Ascending aorta (tissue), 2 donors: ENCODE measurements at regions not wholly inside any gene's neighbourhood (a gene's known extent, or its start where the extent isn't known, plus 50 kb on each side); places are given as distances from the start of the nearest gene placed in this dataset.

ENCODE experiments used
- DNase-seq, 2 donors: peaks; one replicate each; pipeline ENCODE4 v3.0.0-alpha.2; 2019; ENCODE audit warnings: low spot score in 2 of 2
- H3K27ac ChIP-seq, 2 donors: fragments of 200-600 bp; sonication (generic); one replicate each; pipeline ENCODE4 v1.5.1; 2016 to 2017; ENCODE audit warnings: mild to moderate bottlenecking in 1 of 2
- H3K27me3 ChIP-seq: fragments of 200-600 bp; sonication (generic); one replicate; pipeline ENCODE4 v1.5.1; 2017
- H3K36me3 ChIP-seq, 2 donors: fragments of 200-600 bp; sonication (generic); one replicate each; pipeline ENCODE4 v1.5.1; 2016
- H3K4me1 ChIP-seq, 2 donors: fragments of 200-600 bp; sonication (generic); one replicate each; pipeline ENCODE4 v1.5.1; 2016 to 2017; ENCODE audit warnings: mild to moderate bottlenecking in 1 of 2
- H3K4me3 ChIP-seq, 2 donors: fragments of 200-600 bp; sonication (generic); one replicate each; pipeline ENCODE4 v1.5.1; 2016 to 2017; ENCODE audit warnings: mild to moderate bottlenecking in 1 of 2
- H3K9me3 ChIP-seq, 2 donors: fragments of 200-600 bp; sonication (generic); one replicate each; pipeline ENCODE4 v1.5.1; 2016
- intact Hi-C: fragments of 100-400 bp; cut with DNase I; formaldehyde crosslinking; loops from one replicate; pipeline ENCODE4 v1.15.1; 2023
- TF ChIP-seq, protein P1 (sequence below), 3 experiments: fragments of 200-600 bp in 2 of 3; fragments of 450-650 bp in 1 of 3; sonication (generic) in 2 of 3; IDR thresholded peaks; one replicate each; pipeline ENCODE4 v1.5.1; 2016 to 2019; ENCODE audit warnings: antibody characterized with exemption in 3 of 3, mild to moderate bottlenecking in 1 of 3, moderate library complexity in 1 of 3

DNA sequence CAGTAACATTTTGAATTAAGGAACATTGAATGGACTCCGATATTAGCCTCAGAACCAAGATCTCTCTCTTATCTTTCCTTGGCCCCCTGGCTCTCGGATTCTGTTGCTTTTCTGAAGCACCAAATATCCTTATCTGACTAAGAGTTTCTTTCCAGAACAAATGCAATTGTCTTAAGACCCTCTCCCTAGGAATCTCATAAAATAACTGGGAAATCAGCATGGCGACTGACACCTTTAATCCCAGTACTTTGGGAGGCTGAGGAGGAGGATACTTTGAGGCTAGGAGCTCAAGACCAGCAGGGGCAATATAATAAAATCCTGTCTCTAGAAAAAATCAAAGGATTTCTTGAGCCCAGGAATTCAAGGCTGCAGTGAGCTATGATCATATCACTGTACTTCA lies 984.5 kb downstream of the HACE1 start:
- no peaks in the 10 kb centered on the region for H3K9me3 ChIP-seq
- intact Hi-C loops: no loop called here

DNA sequence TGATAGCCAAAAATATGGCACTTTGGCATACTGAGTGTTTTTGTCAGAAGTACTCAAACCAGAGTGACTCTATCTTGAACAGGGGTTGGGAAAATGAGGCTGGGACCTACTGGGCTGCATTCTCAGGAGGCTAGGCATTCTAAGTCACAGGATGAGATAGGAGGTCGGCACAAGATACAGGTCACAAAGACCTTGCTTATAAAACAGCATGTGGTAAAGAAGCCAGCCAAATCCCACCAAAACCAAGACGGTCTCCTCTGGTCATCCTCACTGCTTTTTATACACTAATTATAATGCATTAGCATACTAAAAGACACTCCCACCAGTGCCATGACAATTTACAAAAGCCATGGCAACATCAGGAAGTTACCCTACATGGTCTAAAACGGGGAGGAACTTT lies 985.1 kb downstream of the HACE1 start:
- no peak for DNase-seq
- H3K9me3 ChIP-seq: no peaks in the 10 kb centered on the region
- H3K36me3 ChIP-seq: no peaks in the 10 kb centered on the region
- TF ChIP-seq, protein P1, sequence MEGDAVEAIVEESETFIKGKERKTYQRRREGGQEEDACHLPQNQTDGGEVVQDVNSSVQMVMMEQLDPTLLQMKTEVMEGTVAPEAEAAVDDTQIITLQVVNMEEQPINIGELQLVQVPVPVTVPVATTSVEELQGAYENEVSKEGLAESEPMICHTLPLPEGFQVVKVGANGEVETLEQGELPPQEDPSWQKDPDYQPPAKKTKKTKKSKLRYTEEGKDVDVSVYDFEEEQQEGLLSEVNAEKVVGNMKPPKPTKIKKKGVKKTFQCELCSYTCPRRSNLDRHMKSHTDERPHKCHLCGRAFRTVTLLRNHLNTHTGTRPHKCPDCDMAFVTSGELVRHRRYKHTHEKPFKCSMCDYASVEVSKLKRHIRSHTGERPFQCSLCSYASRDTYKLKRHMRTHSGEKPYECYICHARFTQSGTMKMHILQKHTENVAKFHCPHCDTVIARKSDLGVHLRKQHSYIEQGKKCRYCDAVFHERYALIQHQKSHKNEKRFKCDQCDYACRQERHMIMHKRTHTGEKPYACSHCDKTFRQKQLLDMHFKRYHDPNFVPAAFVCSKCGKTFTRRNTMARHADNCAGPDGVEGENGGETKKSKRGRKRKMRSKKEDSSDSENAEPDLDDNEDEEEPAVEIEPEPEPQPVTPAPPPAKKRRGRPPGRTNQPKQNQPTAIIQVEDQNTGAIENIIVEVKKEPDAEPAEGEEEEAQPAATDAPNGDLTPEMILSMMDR (IDR thresholded peaks at IDR 0.05): no peak
- H3K27ac ChIP-seq: no peak overlapping the region
- intact Hi-C loops: no loop called here
- H3K4me1 ChIP-seq: no peaks in the 10 kb centered on the region
- no peaks in the 10 kb centered on the region for H3K27me3 ChIP-seq
- no peak overlapping the region for H3K4me3 ChIP-seq

More for the DNA sequence above, 984.5 kb downstream of the HACE1 start:
- H3K27me3 ChIP-seq: no peaks in the 10 kb centered on the region
- no peak for DNase-seq
- no peaks in the 10 kb centered on the region for H3K4me1 ChIP-seq
- no peak overlapping the region for H3K4me3 ChIP-seq
- no peaks in the 10 kb centered on the region for H3K36me3 ChIP-seq
- no peak overlapping the region for H3K27ac ChIP-seq
- TF ChIP-seq, protein P1 (IDR thresholded peaks at IDR 0.05): no peak

DNA sequence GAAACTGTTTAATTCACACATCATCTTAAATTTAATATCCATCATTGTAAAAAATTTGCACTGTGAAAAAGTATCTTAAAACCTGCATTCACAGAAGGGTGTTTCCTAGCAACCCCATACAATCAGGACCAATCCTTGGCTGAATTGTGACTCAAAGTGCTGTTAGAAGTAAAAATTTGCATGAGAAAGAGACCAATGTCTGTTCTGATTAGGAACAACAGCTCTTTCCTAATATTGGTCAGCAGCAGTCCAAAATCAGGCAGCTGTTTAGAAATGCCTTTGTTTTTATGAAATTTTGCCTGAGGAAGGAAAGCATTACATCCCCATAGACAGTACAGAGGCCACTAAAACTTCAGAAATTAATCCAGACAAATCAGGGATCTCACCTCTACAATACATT lies 987.0 kb downstream of the HACE1 start:
- Histone ChIP-seq H3K27ac (no peak overlapping the region), H3K4me1 (no peaks in the 10 kb centered on the region), H3K4me3 (no peak overlapping the region), H3K9me3 (no peaks in the 10 kb centered on the region), H3K36me3 (no peaks in the 10 kb centered on the region), H3K27me3 (no peaks in the 10 kb centered on the region)
- TF ChIP-seq, protein P1 (IDR thresholded peaks at IDR 0.05): no peak
- intact Hi-C loops: no loop called here
- no peak for DNase-seq

DNA sequence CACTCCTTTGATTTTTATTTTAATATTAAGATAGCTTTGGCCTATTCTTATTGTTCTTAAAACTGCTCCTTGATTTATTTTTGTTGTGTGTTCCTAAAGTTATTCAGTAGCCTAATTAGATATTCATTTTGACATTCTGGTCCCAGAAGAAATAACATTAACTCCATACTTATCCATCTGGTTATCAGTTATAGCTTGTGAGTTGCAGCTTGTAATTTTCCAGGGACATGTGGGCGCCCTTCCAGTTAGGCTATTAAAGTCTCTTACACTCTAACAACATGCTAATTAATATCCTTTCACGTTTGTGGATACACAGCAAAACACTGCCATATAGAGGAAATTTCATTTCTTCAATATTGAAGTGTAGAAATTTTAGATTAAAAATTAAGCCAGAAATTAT lies 987.5 kb downstream of the HACE1 start:
- H3K27me3 ChIP-seq: no peaks in the 10 kb centered on the region
- H3K4me1 ChIP-seq: no peaks in the 10 kb centered on the region
- intact Hi-C loops: no loop called here
- no peaks in the 10 kb centered on the region for H3K36me3 ChIP-seq
- H3K4me3 ChIP-seq: no peak overlapping the region
- TF ChIP-seq, protein P1 (IDR thresholded peaks at IDR 0.05): no peak
- no peak overlapping the region for H3K27ac ChIP-seq
- H3K9me3 ChIP-seq: no peaks in the 10 kb centered on the region
- DNase-seq: no peak

DNA sequence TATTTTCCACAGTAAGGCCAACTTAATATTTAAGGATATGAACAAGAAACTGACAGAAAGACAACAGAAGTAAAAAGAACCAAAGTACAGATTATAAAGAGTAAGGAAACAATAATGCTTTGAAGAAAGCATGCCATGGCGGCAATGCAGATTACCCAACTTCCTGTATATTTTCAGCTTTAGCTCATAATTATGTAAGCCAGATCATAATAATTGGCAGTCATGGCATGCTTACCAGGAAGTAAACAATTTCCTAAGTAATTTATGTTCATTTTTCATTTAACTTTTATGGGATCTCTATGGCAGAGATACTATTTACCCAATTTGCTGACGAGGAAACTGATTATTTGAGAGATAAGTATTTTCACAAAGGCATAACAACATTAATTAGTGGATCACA lies 988.7 kb downstream of the HACE1 start:
- Histone ChIP-seq H3K27me3 (no peaks in the 10 kb centered on the region), H3K27ac (no peak overlapping the region), H3K36me3 (no peaks in the 10 kb centered on the region), H3K4me3 (no peak overlapping the region), H3K9me3 (no peaks in the 10 kb centered on the region), H3K4me1 (no peaks in the 10 kb centered on the region)
- TF ChIP-seq, protein P1 (IDR thresholded peaks at IDR 0.05): no peak
- intact Hi-C loops: no loop called here
- no peak for DNase-seq

DNA sequence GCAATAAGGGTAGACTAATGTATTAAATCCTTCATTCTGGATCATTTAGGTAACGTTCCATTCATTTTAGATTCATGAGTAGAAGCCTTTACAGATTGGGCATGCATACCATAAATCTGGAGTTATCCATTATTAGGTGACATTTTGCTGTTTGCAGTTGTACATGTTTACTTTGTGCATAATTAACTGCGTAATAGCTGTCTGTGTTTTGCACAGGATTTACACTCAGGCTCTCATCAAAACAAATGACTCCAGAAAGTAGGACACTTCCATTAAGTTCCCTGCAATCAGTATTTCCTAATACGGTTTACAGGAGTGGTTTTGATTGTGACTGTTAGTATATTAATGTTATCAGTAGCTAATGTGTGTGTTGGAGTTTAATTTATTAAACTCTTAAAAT lies 997.4 kb downstream of the HACE1 start:
- H3K9me3 ChIP-seq: no peaks in the 10 kb centered on the region
- no peaks in the 10 kb centered on the region for H3K36me3 ChIP-seq
- H3K4me1 ChIP-seq: no peaks in the 10 kb centered on the region
- no peaks in the 10 kb centered on the region for H3K27me3 ChIP-seq
- no peak overlapping the region for H3K27ac ChIP-seq
- TF ChIP-seq, protein P1 (IDR thresholded peaks at IDR 0.05): no peak
- no peak for DNase-seq
- intact Hi-C loops: no loop called here
- no peak overlapping the region for H3K4me3 ChIP-seq
